Kidney capillary endothelial cell (primary cell): ENCODE measurements at regions not wholly inside any gene's neighbourhood (a gene's known extent, or its start where the extent isn't known, plus 50 kb on each side); places are given as distances from the start of the nearest gene placed in this dataset.

Source experiments
- DNase-seq: peaks from one replicate; pipeline ENCODE4 v3.0.0-alpha.2; 2018; ENCODE audit warnings: low spot score

DNA sequence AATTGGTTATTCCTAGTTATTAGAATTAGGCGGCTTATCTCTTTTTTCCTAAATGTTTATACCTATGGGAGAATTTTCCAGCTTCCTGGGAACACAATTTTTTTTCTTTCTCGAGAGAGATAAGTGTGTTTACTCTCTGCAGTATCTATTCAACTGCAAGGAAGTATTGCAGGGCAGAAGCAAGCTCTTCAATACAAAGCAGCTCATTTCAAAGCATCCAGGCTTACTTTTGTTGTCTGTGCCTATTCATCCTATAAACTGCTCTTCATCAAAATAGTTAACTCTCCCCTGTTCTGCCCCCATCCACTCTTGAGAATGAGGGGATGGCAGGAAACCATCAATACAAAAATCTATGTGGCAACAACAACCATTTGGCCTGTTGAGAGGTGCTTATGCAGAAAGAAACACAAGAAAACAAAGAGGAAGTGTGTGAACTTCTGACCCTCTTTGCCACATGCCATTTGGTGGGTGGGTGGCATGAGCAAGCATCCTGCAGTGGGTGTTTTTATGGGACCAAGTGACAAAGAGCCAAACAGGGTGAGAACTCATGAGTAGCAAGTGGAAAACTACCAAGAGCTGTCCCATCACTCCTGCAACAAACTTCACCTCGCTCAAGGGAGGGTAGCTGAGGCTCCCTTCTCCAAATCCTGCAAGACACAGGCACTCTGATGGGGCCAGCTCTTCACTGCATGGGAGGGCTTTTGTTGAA lies 50.6 kb upstream of the MRPS6 start:
- DNase-seq = no peak

DNA sequence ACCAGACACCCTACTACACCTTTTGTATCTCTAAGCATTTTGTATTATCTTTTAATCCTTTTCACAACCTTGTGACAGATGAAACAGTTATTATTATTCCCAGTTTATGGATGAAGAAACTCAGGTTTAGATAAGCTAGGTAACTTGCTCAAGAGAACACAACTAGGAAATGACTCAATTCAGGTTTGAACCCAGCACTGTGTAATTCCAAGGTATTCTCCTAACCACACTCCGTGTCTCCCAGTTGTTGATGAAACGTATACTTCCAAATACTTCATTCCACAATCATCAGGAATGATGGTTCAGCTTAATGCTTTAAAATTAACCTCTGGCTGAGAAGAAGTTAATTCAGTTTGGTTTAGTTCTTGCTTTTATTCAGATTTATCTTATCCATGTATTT lies 51.7 kb upstream of the MRPS6 start:
- DNase-seq = no peak

DNA sequence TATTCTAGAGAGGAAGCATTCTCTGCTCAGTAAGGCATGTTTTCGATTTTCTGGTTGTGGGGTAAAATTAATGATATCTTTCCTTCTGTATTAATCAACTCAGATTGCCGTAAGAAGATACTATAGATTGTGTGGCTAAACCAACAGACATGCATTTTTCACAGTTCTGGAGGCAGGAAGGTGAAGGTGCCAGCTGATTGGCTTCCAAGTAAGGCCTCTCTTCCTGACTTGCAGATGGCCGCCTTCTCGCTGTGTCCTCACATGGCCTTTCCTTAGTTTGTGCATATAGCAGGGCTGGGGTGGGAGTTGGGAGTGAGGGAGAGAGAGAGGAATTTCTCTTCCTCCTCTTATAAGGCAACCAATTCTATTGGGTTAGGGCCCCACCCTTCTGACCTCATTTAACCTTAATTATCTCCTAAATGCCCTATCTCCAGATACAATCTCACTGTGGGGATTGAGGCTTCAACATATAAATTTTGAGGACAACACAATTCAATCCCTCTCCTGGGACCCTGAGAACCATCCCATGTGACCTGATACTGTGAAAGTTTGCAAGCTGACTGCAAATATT lies 52.3 kb upstream of the MRPS6 start:
- no peak for DNase-seq

DNA sequence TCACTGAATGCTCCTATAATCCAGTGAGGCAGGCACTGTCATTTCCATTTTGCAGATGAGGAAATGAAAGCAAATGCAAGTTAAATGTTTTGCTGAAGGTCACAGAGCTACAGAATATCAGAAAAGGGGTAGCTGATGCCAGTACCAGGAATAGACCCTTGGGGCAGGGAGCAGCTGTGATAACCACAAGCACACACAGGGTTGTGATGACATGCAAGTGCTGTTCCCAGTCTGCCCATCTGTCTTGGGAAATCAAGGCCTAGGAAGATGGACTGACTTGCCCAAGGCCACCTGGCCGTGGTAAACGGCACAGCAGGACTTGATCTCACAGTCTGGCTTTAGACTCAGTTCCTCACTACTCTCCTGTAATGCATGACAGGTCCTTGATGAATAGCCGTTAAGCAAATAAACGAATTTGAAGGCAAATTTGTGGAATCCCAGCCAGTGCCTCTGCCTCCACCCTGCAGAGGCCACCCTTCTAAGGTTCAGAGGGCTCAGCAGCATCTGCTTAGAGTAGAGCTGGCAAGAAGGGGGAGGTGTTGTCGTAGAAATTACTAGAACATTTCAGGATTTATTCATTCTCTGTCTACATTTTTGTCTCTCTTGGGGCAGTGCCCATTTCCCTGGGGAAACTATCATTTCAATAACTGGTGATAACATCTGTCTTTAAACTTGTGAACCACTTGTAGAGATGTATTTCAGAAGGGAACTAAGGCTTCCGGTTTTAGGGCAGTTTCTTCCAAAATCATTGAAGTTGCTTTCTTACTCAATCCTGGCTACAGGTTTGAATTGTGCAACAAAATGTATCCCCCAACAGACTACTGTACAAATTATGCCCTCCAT lies 53.2 kb upstream of the MRPS6 start:
- DNase-seq = no peak

DNA sequence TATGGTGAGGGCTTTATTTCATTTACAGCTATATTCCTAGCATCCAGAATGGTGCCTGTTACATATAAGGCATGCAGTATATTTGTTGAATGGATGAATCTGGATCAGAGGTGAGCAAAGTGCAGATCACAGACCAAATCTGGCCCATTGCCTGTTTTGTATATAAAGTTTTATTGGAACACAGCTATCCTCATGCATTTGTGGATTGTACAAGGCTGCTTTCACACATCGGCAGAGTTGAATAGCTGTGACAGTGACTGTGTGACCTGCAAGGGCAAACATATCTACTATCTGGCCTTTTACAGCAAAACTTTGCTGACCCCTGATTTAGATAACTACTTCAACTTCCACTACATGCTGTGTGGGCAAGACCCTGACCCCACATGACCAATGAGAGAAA lies 54.0 kb upstream of the MRPS6 start:
- no peak for DNase-seq

DNA sequence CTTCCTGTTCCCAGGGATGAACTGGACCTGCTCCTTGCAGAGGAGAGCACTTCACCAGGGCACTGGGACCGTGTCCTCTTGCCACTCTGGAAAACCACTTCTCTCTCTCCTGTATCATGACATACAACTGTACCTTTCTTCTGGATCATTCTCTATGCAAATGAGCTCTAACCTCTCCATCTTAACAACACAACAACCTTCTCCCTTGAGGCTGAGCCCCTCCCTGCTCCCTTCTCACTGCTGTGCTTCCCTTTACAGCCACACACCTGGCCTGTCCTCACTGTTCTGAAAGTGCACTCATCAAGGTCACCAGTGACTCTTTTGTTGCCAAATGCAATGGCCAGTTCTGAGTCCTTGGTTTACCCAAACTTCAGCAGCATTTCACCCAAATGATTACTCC lies 54.5 kb upstream of the MRPS6 start:
- DNase-seq = no peak

DNA sequence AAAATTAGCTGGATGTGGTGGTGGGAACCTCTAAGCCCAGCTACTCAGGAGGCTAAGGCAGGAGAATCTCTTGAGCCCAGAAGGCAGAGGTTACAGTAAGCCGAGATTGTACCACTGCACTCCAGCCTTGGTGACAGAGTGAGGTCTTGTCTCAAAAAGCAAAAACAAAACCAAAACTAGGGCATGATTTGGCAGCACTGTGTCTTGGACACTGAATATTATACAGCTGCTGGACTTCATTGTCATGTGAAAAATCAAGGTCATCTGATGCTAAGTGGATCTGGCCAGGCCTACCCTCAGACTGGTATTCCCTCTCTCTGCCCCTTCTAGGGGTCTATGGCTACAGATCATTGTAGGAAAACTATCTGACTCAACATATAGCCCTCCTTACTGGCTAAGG lies 55.2 kb upstream of the MRPS6 start:
- no peak for DNase-seq

DNA sequence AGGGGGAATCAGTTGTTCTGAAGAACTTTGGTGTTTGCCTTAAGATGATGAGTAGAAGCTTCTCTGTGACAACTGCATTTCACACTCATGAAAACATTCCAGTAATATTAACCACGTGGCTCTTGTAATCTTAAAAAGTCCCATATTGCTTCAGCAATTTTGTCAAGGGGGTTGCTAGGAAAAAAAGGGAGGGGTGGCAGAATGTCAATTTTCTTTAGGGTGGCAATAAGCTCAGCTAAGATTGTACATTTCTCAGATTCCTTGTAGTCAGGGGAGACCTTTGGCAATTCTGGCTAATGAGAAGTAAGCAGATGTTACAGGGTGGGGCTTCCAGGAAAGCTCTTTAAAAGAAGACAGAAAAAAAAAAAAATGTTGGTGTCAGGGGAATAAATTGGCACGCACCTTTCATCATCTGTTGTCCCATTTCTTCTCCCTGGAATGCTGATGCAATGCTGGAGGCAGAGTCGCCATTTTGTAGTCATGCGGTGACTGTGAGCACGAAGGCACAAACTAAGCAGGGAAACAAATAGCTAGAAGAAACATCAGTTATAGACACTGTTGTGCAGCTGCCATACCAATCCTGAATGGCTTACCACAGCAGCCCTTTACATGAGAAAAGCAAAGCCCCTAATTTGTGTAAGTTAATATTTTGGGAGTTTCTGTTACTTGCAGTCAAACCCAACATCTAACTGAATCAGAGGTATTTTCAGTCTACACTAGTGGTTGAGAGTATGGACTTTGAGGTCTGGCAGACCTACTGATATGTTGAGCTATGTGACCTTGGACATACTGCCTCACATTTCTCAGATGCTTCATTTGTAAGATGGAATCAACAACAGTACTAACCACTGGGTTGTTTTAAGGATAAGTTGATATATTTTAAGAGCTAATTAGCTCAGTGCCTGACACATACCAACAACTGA lies 56.1 kb upstream of the MRPS6 start:
- DNase-seq = no peak

DNA sequence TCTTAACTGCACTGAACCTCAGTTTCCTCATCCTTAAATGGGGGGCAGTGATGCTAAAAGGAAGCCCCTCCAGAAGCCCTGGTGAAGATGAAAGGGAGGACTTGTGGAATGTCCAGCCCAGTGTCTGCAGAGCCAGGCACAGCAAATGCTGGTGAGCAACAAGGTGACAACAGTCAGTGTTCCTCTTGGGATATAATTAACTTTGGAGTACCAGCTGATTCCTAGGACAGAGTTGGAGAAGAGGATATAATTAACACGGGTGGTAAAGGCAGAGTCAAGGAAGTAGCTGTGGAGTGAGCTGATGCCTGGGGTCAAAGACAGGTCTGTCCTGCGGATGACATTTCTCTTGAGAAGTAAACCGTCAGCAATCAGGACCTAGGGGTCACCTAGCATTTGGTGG lies 60.7 kb upstream of the MRPS6 start:
- DNase-seq = no peak

DNA sequence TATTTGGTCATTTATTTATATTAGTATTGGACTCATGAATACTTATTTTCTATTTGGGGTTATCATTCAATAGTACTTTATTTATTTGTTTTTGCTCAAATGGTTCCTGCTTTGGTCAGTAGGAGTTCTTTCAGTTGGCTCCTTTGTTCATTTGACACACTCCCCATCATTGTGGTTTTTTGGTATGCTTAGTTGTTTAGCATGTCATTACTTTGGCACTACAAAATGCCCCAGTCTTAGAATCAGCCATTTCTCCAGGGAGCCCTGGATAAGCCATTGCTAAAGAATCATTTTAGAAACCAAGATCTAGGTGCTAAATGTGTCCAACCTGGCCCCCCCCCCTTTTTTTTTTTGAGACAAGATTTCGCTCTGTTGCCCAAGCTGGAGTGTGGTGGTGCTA lies 61.7 kb upstream of the MRPS6 start:
- DNase-seq = no peak

DNA sequence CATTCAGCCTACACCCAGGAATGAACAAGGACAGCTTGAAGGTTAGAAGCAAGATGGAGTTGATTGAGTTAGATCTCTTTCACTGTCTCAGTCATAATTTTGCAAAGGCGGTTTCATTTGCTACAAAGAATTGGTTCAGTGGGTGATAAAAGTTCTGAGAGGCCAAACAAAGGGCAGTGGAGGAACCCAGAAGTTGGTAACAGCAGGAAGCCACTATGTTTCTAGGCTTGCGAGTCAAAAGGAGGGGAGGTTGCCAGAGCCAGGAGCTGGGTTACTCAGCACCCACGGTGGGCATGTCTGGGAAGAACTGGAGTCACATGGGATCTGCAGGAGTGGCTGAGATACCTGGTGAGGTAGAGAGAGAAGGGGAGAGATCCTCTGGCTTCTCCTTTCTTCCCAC lies 64.2 kb upstream of the MRPS6 start:
- no peak for DNase-seq

DNA sequence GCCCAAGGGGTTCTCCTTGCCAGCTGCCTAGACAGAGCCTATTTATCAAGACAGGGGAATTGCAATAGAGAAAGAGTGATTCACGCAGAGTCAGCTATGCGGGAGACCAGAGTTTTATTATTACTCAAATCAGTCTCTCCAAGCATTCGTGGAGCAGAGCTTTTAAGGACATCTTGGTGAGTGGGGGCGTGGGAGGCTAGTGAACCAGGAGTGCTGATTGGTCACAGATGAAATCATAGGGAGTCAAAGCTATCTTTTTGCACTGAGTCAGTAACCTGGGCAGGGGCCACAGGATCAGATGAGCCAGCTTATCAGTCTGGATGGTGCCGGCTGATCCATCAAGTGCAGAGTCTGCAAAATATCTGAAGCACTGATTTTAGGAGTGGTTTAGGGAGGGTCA lies 64.8 kb upstream of the MRPS6 start:
- DNase-seq = no peak

DNA sequence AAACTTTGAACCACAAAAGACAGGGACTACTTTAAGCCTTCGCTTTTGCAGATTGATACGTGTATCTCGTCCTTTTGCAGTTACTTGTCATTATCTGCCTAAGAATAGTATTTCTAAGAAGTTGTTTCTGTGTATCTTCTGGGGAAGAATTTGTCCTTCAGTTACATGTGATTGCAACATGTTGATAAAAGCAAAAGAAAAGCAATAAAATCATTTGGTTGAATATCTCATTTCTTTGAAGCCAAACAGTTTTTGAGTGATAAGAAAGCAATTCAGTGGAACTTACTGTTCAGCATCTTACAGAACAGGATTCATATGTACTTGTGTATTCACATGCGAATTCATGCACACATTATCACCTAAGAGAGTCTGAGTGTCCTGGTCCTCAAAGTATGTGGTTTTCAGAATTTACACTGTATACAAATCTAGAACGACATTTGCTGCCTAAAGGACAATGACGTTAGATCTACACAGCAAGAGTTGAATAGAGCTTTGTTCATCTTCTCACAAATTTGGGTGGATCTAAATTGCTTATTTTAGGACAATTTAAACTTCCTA lies 66.7 kb upstream of the MRPS6 start:
- DNase-seq = no peak

DNA sequence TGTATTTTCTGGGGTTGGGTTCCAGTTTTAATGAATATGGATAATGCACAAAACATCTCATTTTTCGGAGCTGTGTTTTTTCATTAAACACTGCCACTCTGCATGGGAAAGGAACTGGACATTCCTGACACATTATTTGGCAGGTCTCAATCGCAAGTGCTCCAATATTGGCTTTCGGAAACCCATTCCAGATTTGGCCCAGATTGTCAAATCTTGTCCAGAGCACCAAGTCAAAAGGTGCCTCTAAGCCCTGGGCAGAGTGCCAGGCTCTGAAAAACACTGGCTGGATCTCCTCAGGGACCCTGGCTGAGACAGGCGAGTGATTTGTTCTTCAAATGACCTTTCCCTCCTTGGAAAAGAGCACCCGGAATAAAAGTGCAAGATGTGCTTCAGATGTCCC lies 68.4 kb upstream of the MRPS6 start:
- no peak for DNase-seq

DNA sequence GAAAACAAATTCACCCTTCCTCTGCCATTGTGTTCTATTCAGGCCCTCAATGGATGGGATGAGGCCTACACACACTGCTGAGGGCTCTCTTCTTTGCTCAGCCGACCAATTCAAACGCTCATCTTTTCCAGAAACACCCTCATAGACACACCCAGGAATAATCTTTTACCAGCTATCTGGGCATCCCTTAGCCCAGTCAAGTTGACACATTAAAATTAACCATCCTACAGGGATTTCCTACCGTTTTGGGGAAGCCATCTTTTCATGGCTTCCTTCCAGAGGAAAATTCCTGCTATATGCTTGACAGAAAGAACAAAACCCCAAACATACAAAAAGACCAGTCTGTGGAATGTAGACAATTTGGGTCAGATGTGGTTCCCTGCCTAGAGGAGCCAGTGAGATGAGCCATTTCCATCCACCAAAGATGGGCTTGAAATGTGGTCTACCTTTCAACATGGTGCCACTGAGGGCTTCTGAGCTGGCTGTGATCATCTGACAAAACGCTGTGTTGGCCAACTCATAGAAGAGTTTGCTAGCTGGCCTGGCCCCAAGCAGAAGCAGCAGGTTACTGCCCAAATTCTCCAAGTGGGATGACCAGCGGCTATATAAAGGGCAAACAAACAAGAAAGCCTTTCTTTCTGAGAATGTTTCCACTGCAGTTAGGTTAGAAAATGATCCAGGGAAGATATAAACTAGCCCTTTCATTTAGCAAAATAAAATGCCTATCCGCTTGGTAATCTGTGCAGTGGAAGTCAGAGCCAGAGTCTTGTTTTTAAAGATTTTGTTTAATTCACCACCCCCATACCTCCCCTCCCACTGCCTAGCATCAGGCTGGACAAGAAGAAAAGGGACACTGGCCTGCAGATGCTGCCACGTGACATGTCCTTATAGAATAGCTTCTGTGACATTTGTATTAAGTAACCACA lies 69.1 kb upstream of the MRPS6 start:
- DNase-seq = no peak

DNA sequence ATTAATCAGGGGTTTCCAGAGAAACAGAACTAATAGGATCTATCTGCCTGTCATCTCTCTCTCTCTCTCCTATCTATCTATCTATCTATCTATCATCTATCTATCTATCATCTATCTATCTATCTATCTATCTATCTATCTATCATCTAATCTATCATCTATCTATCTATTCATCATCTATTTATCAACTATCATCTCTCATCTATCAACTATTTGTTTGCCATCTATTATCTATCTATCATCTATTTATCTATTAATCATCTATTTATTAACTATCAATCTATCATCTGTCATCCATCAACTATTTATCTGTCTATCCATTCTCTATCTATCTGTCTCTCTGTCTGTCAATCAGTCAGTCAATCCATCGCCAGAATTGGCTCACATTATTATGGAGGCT lies 70.0 kb upstream of the MRPS6 start:
- no peak for DNase-seq

DNA sequence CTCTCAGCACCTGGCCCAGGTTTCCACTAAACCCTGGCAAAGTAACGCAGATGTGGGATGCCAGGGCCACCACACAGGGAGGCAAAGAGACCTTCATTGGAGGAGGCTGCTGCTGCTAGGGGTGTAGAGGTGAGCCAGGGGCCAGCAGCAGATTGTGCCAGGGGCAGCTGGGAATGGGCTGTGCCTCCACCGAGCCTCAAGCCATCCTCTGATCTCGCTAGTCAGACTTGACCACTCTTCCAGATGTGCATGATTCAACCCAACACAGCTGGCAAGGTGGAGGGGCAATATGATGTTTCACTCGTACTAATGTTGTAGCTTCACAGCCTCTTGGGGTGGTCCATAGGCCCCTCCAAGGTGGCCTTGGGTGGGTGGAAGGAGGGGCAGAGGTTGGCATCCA lies 73.0 kb upstream of the MRPS6 start:
- DNase-seq = no peak

DNA sequence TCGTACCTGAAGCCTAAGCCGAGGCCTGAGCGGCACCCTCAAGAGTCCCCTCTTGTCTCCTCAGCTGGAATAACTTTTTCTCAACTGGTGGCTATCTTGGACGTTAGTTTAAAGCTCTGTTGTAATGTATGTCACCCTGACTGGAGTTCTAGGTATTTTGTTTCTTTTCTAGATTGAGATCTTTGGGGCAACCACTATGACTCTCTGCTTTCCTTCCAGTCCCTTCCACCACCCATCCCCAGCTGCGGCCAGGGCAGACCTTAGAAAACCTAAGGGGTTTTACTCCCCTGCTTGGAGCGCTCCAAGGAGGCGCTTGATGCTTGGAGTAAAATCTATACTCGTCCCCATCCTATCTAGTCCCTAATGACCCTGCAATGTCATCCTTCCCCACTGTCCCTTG lies 74.6 kb upstream of the MRPS6 start:
- DNase-seq = no peak

DNA sequence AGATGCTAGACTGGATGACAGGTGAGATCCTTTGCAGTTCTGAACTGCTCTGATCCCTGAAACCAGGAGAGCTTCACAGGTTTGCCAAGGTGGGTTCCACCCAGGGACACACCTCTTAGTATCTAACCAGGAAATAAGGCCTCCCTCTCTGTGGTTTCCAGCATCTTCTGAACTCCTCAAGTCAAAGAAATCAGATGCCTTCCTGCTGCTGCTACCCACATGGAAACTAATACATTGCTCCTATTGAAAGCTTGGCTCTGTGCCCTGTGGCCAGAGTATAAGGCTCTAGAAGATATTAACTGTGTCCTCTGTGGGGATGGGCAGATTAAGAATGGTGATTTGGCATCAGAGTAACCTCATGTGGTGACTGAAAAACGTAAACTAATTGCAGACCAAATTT lies 75.0 kb upstream of the MRPS6 start:
- DNase-seq = no peak

DNA sequence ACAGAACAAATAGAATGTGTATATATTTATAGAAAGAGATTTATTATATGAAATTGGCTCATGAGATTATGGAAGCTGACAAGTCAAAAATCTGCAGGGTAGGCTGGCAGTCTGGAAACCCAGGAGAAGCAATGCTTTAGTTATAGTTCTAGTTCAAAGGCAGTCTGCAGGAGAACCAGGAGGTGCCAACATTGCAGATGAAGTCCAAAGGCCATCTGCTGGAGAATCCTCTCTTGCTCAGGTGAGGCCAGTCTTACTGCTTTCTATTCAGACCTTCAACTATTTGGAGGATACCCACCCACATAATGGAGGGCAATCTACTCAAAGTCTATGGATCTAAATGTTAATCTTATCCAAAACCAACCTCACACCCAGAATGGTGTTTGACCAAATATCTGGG lies 75.9 kb upstream of the MRPS6 start:
- no peak for DNase-seq

DNA sequence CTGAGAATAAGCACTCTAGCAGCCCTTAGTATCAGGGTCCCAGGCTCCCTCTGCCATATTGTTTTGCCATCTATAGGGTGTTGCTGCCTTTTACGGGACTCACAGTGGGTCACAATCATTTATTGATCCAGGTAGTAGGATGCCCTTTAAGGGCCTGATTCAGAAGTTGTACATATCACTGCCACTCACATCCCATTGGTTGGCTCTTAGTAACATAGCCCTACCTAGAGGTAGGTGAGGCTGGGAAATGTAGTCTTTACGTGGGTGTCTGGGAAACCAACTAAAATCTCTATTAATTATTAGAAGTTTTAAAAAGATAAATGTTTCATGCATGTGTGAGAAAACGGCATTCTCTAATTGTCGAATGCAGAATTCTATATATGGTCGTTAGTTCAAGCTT lies 78.8 kb upstream of the ATP5PO start:
- DNase-seq = no peak
